ENCODE measurements at regions not wholly inside any gene's neighbourhood (a gene's known extent, or its start where the extent isn't known, plus 50 kb on each side); places are given as distances from the start of the nearest gene placed in this dataset.
A peak's percentile ranks its signal among the peaks of the same experiment; 100 is the strongest.

GRCh38 chr5:88144219-88145001, 124.2 kb downstream of the TMEM161B start:
- Histone ChIP-seq H3K27me3 (ENCODE audit: control insufficient read depth in 2 of 2, insufficient read depth in 2 of 2, low read length in 2 of 2) (peaks cover 29 to 43% of the 10 kb centered on the region in 2 donors), H3K9me3 (ENCODE audit: control insufficient read depth in 2 of 2, low read length in 2 of 2) (no peaks in the 10 kb centered on the region), H3K9ac (ENCODE audit: low read depth in 1 of 2, low read length in 2 of 2) (no peak overlapping the region), H3K4me3 (ENCODE audit: low read length in 2 of 2) (peak overlapping the region in 1 of 2 donors; percentile 22), H3K27ac (ENCODE audit: low read depth in 2 of 2, low read length in 2 of 2) (no peak overlapping the region), H3K4me1 (ENCODE audit: control insufficient read depth in 2 of 2, insufficient read depth in 2 of 2, low read length in 2 of 2) (peaks cover 16 to 20% of the 10 kb centered on the region in 2 donors), H3K36me3 (ENCODE audit: control insufficient read depth in 2 of 2, insufficient read depth in 2 of 2, low read length in 2 of 2) (no peaks in the 10 kb centered on the region)

GRCh38 chr5:88143693-88144218, 124.9 kb downstream of the TMEM161B start:
- H3K9me3 ChIP-seq (ENCODE audit: control insufficient read depth in 2 of 2, low read length in 2 of 2) = no peaks in the 10 kb centered on the region
- H3K4me3 ChIP-seq (ENCODE audit: low read length in 2 of 2) = peak overlapping the region in 1 of 2 donors; percentile 69
- no peaks in the 10 kb centered on the region for H3K36me3 ChIP-seq (ENCODE audit: control insufficient read depth in 2 of 2, insufficient read depth in 2 of 2, low read length in 2 of 2)
- H3K27ac ChIP-seq (ENCODE audit: low read depth in 2 of 2, low read length in 2 of 2) = no peak overlapping the region
- H3K4me1 ChIP-seq (ENCODE audit: control insufficient read depth in 2 of 2, insufficient read depth in 2 of 2, low read length in 2 of 2) = peaks cover 16 to 20% of the 10 kb centered on the region in 2 donors
- peaks cover 30 to 44% of the 10 kb centered on the region in 2 donors for H3K27me3 ChIP-seq (ENCODE audit: control insufficient read depth in 2 of 2, insufficient read depth in 2 of 2, low read length in 2 of 2)
- no peak overlapping the region for H3K9ac ChIP-seq (ENCODE audit: low read depth in 1 of 2, low read length in 2 of 2)

- Histone ChIP-seq H3K4me1 (ENCODE audit: control insufficient read depth in 2 of 2, insufficient read depth in 2 of 2, low read length in 2 of 2) (peaks cover 16 to 20% of the 10 kb centered on the region in 2 donors), H3K9ac (ENCODE audit: low read depth in 1 of 2, low read length in 2 of 2) (peak overlapping the region in 1 of 2 donors; percentile 34), H3K36me3 (ENCODE audit: control insufficient read depth in 2 of 2, insufficient read depth in 2 of 2, low read length in 2 of 2) (no peaks in the 10 kb centered on the region), H3K9me3 (ENCODE audit: control insufficient read depth in 2 of 2, low read length in 2 of 2) (no peaks in the 10 kb centered on the region), H3K27ac (ENCODE audit: low read depth in 2 of 2, low read length in 2 of 2) (no peak overlapping the region), H3K27me3 (ENCODE audit: control insufficient read depth in 2 of 2, insufficient read depth in 2 of 2, low read length in 2 of 2) (peaks cover 30 to 44% of the 10 kb centered on the region in 2 donors), H3K4me3 (ENCODE audit: low read length in 2 of 2) (peak overlapping the region; percentile 25 to 69)
These were observed 125.6 kb downstream of the TMEM161B start for GRCh38 chr5:88142886-88143692.

GRCh38 chr5:88142636-88142885, 126.1 kb downstream of the TMEM161B start:
- Histone ChIP-seq H3K36me3 (ENCODE audit: control insufficient read depth in 2 of 2, insufficient read depth in 2 of 2, low read length in 2 of 2) (no peaks in the 10 kb centered on the region), H3K4me1 (ENCODE audit: control insufficient read depth in 2 of 2, insufficient read depth in 2 of 2, low read length in 2 of 2) (peaks cover 16 to 20% of the 10 kb centered on the region in 2 donors), H3K4me3 (ENCODE audit: low read length in 2 of 2) (peak overlapping the region; percentile 65 to 69), H3K9me3 (ENCODE audit: control insufficient read depth in 2 of 2, low read length in 2 of 2) (no peaks in the 10 kb centered on the region), H3K27me3 (ENCODE audit: control insufficient read depth in 2 of 2, insufficient read depth in 2 of 2, low read length in 2 of 2) (peaks cover 30 to 44% of the 10 kb centered on the region in 2 donors), H3K27ac (ENCODE audit: low read depth in 2 of 2, low read length in 2 of 2) (no peak overlapping the region), H3K9ac (ENCODE audit: low read depth in 1 of 2, low read length in 2 of 2) (peak overlapping the region in 1 of 2 donors; percentile 47)

- Histone ChIP-seq H3K9me3 (ENCODE audit: control insufficient read depth in 2 of 2, low read length in 2 of 2) (no peaks in the 10 kb centered on the region), H3K27me3 (ENCODE audit: control insufficient read depth in 2 of 2, insufficient read depth in 2 of 2, low read length in 2 of 2) (peaks cover 28 to 41% of the 10 kb centered on the region in 2 donors), H3K4me1 (ENCODE audit: control insufficient read depth in 2 of 2, insufficient read depth in 2 of 2, low read length in 2 of 2) (peaks cover 16 to 20% of the 10 kb centered on the region in 2 donors), H3K27ac (ENCODE audit: low read depth in 2 of 2, low read length in 2 of 2) (no peak overlapping the region), H3K36me3 (ENCODE audit: control insufficient read depth in 2 of 2, insufficient read depth in 2 of 2, low read length in 2 of 2) (no peaks in the 10 kb centered on the region), H3K4me3 (ENCODE audit: low read length in 2 of 2) (peak overlapping the region; percentile 54 to 75), H3K9ac (ENCODE audit: low read depth in 1 of 2, low read length in 2 of 2) (peak overlapping the region; percentile 2 to 14)
These were observed 127.5 kb downstream of the TMEM161B start for GRCh38 chr5:88140856-88141752.

GRCh38 chr5:88140396-88140855, 128.2 kb downstream of the TMEM161B start:
- peaks cover 14 to 20% of the 10 kb centered on the region in 2 donors for H3K4me1 ChIP-seq (ENCODE audit: control insufficient read depth in 2 of 2, insufficient read depth in 2 of 2, low read length in 2 of 2)
- peaks cover 22 to 40% of the 10 kb centered on the region in 2 donors for H3K27me3 ChIP-seq (ENCODE audit: control insufficient read depth in 2 of 2, insufficient read depth in 2 of 2, low read length in 2 of 2)
- peak overlapping the region; percentile 54 to 75 for H3K4me3 ChIP-seq (ENCODE audit: low read length in 2 of 2)
- H3K27ac ChIP-seq (ENCODE audit: low read depth in 2 of 2, low read length in 2 of 2) = no peak overlapping the region
- no peaks in the 10 kb centered on the region for H3K36me3 ChIP-seq (ENCODE audit: control insufficient read depth in 2 of 2, insufficient read depth in 2 of 2, low read length in 2 of 2)
- peak overlapping the region in 1 of 2 donors; percentile 2 for H3K9ac ChIP-seq (ENCODE audit: low read depth in 1 of 2, low read length in 2 of 2)
- no peaks in the 10 kb centered on the region for H3K9me3 ChIP-seq (ENCODE audit: control insufficient read depth in 2 of 2, low read length in 2 of 2)

GRCh38 chr5:88130211-88130815, 138.3 kb downstream of the TMEM161B start:
- Histone ChIP-seq H3K36me3 (ENCODE audit: control insufficient read depth in 2 of 2, insufficient read depth in 2 of 2, low read length in 2 of 2) (no peaks in the 10 kb centered on the region), H3K4me3 (ENCODE audit: low read length in 2 of 2) (no peak overlapping the region), H3K27me3 (ENCODE audit: control insufficient read depth in 2 of 2, insufficient read depth in 2 of 2, low read length in 2 of 2) (peaks cover 0 to 4% of the 10 kb centered on the region in 2 donors), H3K4me1 (ENCODE audit: control insufficient read depth in 2 of 2, insufficient read depth in 2 of 2, low read length in 2 of 2) (no peaks in the 10 kb centered on the region), H3K9me3 (ENCODE audit: control insufficient read depth in 2 of 2, low read length in 2 of 2) (no peaks in the 10 kb centered on the region), H3K9ac (ENCODE audit: low read depth in 1 of 2, low read length in 2 of 2) (no peak overlapping the region), H3K27ac (ENCODE audit: low read depth in 2 of 2, low read length in 2 of 2) (no peak overlapping the region)

GRCh38 chr5:88128813-88129212, 139.8 kb downstream of the TMEM161B start:
- H3K4me3 ChIP-seq (ENCODE audit: low read length in 2 of 2) = no peak overlapping the region
- H3K27me3 ChIP-seq (ENCODE audit: control insufficient read depth in 2 of 2, insufficient read depth in 2 of 2, low read length in 2 of 2) = peaks cover 0 to 4% of the 10 kb centered on the region in 2 donors
- no peak overlapping the region for H3K9ac ChIP-seq (ENCODE audit: low read depth in 1 of 2, low read length in 2 of 2)
- H3K9me3 ChIP-seq (ENCODE audit: control insufficient read depth in 2 of 2, low read length in 2 of 2) = no peaks in the 10 kb centered on the region
- H3K4me1 ChIP-seq (ENCODE audit: control insufficient read depth in 2 of 2, insufficient read depth in 2 of 2, low read length in 2 of 2) = no peaks in the 10 kb centered on the region
- no peak overlapping the region for H3K27ac ChIP-seq (ENCODE audit: low read depth in 2 of 2, low read length in 2 of 2)
- no peaks in the 10 kb centered on the region for H3K36me3 ChIP-seq (ENCODE audit: control insufficient read depth in 2 of 2, insufficient read depth in 2 of 2, low read length in 2 of 2)

- Histone ChIP-seq H3K9me3 (ENCODE audit: control insufficient read depth in 2 of 2, low read length in 2 of 2) (no peaks in the 10 kb centered on the region), H3K36me3 (ENCODE audit: control insufficient read depth in 2 of 2, insufficient read depth in 2 of 2, low read length in 2 of 2) (no peaks in the 10 kb centered on the region), H3K27me3 (ENCODE audit: control insufficient read depth in 2 of 2, insufficient read depth in 2 of 2, low read length in 2 of 2) (no peaks in the 10 kb centered on the region), H3K4me1 (ENCODE audit: control insufficient read depth in 2 of 2, insufficient read depth in 2 of 2, low read length in 2 of 2) (no peaks in the 10 kb centered on the region), H3K4me3 (ENCODE audit: low read length in 2 of 2) (no peak overlapping the region), H3K9ac (ENCODE audit: low read depth in 1 of 2, low read length in 2 of 2) (no peak overlapping the region), H3K27ac (ENCODE audit: low read depth in 2 of 2, low read length in 2 of 2) (no peak overlapping the region)
These were observed 149.0 kb downstream of the TMEM161B start for GRCh38 chr5:88119535-88120125.

Measured in mucosa of rectum (tissue), 2 donors.